WTC11 (cell line): ENCODE measurements at regions not wholly inside any gene's neighbourhood (a gene's known extent, or its start where the extent isn't known, plus 50 kb on each side); places are given as distances from the start of the nearest gene placed in this dataset.

Source experiments
- ATF2 ChIP-seq: sonication (generic); formaldehyde crosslinking; IDR thresholded peaks from 2 replicates; pipeline ENCODE4 v1.8.1; 2022; ENCODE audit warnings: low read depth, missing genetic modification reagents, borderline replicate concordance
- CREM ChIP-seq: sonication (generic); formaldehyde crosslinking; IDR thresholded peaks from 2 replicates; pipeline ENCODE4 v1.8.1; 2022; ENCODE audit warnings: mild to moderate bottlenecking, missing genetic modification reagents, moderate library complexity
- CTCF ChIP-seq: fragments of 200-600 bp; IDR thresholded peaks from 2 replicates; pipeline ENCODE4 v1.8.0; 2022; ENCODE audit warnings: antibody characterized with exemption
- MXD4 ChIP-seq: fragments of 250-450 bp; sonication (Bioruptor Pico); IDR thresholded peaks from 2 replicates; pipeline ENCODE4 v1.8.0; 2021; ENCODE audit warnings: mild to moderate bottlenecking, moderate library complexity, borderline replicate concordance
- SMAD3 ChIP-seq: sonication (generic); formaldehyde crosslinking; IDR thresholded peaks from 2 replicates; pipeline ENCODE4 v1.8.0; 2022; ENCODE audit warnings: missing genetic modification reagents, mild to moderate bottlenecking, borderline replicate concordance
- ZNF263 ChIP-seq: sonication (generic); formaldehyde crosslinking; IDR thresholded peaks from 2 replicates; pipeline ENCODE4 v1.8.1; 2022; ENCODE audit warnings: low read depth, mild to moderate bottlenecking, moderate library complexity, missing genetic modification reagents
- TF ChIP-seq, protein P1 (sequence below): sonication (generic); formaldehyde crosslinking; conservative IDR thresholded peaks from 2 replicates; pipeline ENCODE4 v1.8.1; 2022; ENCODE audit warnings: mild to moderate bottlenecking, missing genetic modification reagents

DNA sequence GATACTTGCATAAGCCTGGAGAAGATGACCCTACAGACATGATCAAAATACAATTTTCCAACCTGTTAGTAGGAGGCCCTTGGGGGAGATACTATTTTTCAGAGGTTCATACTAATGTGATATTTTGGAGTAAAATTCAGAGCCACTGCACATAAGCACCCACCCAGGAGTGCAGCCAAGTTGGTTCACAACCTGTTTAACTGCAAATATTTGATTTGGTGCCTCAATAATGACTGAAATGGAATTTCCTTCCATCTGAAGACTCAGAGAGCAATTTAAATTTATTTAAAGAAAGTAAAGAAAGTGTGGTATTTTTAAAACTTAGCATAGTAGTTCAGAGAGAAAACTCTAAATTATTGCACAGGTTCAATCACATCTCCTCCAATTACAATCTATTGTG is 77.5 kb upstream of the FBN2 start:
- TF ChIP-seq ZNF263 = no peak
- no peak for TF ChIP-seq SMAD3 (CRISPR knock-in tag)
- no peak for TF ChIP-seq CTCF
- TF ChIP-seq CREM (CRISPR knock-in tag) = no peak
- TF ChIP-seq, protein P1, sequence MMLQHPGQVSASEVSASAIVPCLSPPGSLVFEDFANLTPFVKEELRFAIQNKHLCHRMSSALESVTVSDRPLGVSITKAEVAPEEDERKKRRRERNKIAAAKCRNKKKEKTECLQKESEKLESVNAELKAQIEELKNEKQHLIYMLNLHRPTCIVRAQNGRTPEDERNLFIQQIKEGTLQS (CRISPR knock-in tag) = no peak
- TF ChIP-seq MXD4 (CRISPR knock-in tag) = no peak
- no peak for TF ChIP-seq ATF2
